GM18867 (cell line): ENCODE measurements at regions not wholly inside any gene's neighbourhood (a gene's known extent, or its start where the extent isn't known, plus 50 kb on each side); places are given as distances from the start of the nearest gene placed in this dataset.
"Not testable (repeated sequence)": the region's sequence is repeated elsewhere in the genome, so short reads cannot be mapped to it uniquely, and the experiment has no call there.

ENCODE experiments used
- ATAC-seq: cut with Tn5 transposase; IDR thresholded peaks from one replicate; pipeline ENCODE4 v1.9.1; 2021; ENCODE audit warnings: mild to moderate bottlenecking, moderate library complexity; ENCODE audit not compliant: unreplicated experiment

GRCh38 chr13:60720590-60720989, 323.6 kb downstream of the TDRD3 start:
- no peak for ATAC-seq

DNA sequence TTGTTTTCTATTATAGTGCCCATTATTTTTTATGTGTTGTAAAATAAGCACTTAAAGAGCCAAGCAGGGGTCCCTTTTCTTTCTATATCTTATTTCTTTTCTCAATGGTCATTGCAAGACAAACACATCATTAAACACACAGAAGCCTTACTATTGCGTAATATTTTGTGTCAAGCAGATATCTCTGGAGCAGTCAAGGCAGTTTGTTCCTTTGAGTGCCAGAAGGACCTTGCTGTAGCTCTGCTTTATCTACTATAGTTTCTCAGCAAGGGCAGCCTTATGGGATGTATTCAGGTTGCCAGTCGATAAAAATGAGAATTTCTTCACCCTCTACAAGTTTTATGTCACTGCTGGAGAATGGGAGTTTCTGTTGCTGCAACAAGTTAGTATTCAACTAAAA, 319.3 kb downstream of the TDRD3 start:
- ATAC-seq, result no peak

DNA sequence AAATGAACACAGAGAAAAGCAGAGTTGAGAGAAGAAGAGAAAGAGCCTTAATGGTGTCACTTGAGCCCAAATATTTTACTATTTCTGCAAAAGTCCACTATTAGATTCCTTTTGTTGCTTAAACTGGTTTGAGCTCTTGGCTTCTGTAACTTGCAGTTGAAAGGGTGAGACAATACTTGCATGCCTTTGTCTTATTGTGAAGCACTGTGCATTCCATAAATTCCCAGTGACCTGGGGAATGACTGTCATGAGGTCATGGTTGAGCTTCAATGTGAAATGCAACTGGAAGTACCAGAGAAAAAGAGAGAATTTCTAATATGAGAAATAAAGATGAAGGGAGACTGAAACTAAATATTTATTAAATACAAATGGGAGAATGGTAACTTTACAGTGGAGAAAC, 310.9 kb downstream of the TDRD3 start:
- ATAC-seq, result no peak

DNA sequence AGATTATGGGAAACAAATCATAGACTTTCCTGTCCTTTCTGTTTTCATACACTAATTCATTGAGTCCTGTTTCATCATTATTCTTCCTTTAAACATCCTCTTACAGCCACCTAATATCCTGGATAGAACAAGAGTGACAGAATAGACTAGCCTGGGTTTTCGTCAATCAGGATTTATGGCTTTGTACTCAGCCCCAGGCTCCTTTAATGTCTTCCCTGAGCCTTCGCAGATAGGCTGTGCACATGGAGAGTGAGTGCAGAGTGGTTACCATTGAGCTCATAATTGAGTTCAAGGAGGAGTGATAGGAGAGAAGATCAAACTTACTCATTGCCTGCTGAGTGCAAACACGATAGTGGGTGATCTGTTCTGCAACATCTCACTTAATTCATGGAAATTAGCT, 304.9 kb downstream of the TDRD3 start:
- no peak for ATAC-seq

GRCh38 chr13:60700994-60701393, 304.0 kb downstream of the TDRD3 start:
- no peak for ATAC-seq

DNA sequence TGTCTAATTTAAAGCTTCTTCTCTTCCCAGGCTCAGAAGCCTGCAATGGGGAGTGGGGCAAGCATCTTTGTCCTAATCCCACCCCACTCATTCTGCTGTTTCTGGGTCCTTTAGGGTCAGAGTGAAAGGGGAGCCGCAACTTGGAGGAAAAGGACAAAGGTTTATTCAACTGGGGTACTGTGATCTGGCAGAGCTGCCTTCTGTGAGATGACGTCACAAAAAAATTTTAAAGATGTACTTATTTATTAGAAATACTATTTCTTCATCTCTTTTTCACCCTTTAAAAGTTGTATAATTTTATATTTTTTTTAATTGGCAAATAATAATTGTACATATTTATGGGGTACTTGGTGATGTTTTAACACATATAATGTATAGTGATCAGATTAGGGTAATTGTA, 302.6 kb downstream of the TDRD3 start:
- no peak for ATAC-seq

GRCh38 chr13:60696602-60697001, 299.6 kb downstream of the TDRD3 start:
- ATAC-seq, result no peak

DNA sequence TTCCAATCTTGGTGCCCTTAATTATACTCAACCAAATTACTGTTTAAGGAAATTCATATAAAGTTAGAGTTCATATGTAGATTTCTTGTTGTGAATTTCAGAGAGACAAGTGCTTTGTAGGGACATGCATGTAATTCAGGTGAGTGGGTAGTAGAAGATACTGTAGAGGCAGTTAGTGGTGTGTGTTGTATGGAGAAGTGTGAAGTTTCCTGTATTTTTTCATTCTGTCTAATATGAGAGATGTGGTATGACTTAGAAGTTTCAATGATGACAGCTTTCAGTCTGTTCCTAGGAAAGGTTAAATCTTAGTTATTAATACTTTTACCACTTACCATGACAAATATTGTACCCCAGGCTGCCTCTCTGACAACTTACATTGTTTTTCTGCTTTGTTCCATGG, 294.2 kb downstream of the TDRD3 start:
- no peak for ATAC-seq

DNA sequence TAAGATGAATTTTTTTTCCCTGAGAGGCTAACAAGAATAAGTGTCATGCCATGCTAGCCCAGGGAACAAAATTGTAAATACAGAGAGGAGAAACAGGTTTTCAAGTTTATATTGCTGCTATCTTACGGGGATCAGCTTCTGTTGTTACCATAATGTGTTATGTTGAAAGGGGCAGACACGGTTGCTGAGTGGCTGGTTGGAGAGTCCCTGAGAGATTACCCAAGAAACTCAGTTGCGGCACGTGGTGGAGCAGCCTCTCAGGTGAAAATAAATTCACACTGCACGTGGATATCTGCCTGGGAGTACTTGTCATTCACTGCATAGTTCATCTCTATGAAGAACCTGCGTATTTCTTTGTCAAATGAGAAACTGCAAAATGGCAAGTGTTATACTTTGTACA, 293.6 kb downstream of the TDRD3 start:
- no peak for ATAC-seq

- ATAC-seq, result peak; percentile 72
Measured at GRCh38 chr13:60689571-60689970, 292.6 kb downstream of the TDRD3 start.

- no peak for ATAC-seq
Measured at GRCh38 chr13:60689076-60689475, 292.1 kb downstream of the TDRD3 start.

- ATAC-seq, result no peak
Measured at GRCh38 chr13:60679928-60680694, 283.1 kb downstream of the TDRD3 start.

GRCh38 chr13:60679131-60679530, 282.1 kb downstream of the TDRD3 start:
- ATAC-seq, result no peak

DNA sequence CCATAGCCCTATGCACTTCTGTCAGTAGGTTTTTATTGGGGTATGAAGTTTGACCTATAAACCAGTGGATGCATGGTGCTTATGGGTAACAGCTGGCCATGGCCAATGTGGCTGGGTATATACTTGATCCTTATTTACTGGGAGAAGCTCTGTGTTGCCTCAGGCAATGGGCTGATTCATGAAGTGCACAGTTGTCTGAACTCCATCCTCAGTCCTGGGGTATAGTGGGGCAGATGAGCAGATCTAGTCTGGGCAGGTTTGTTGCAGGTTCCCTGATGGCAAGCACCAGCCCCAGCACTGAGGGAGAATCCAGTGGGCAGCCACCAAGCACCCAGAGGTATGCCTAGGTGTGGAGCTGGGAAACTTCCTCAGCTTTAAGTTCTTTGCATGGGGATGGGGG, 274.4 kb downstream of the TDRD3 start:
- ATAC-seq, result no peak

- ATAC-seq, result no peak
Measured at GRCh38 chr13:60663788-60664187, 266.8 kb downstream of the TDRD3 start.

GRCh38 chr13:60662595-60662994, 265.6 kb downstream of the TDRD3 start:
- peak; percentile 38 for ATAC-seq

DNA sequence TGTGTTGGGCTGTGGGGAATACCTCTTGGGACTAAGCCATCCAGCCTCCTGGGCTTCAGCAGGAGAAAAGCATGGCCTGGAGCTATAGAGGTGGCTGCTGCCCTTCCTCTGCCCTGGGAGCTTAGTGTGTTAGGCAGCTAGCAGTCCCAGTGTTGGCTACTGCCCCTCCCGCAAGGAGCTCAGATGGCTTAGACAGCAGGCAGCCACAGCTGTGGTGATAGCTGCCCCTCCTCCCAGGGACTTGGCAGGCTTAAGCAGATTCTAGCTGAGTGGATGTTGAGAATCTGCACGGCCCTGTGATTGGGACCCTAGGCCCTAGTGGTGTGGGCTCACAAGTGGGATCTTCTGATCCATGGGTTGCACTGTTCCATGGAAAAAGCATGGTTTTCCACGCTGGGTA, 264.5 kb downstream of the TDRD3 start:
- no peak for ATAC-seq

- not testable (repeated sequence) for ATAC-seq
Measured at GRCh38 chr13:60657586-60657985, 260.6 kb downstream of the TDRD3 start.

DNA sequence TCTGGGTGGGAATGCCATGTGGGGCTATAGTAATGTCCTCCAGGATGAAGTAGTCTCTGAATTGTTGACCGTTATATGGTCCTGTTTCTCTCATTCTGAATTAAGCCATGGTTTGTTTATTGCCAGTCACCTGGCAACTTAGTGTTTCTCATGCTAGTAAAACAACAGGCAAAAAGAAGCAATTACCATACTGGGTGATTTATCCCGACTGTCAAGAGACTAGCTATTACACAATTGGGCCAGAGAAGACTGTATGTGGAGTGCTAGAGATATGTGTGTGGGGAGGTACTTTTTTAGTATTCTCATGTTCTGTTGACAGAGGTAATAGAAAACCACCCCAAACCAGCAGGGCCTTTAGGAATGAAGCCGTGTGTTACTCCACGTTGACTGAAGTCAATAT, 258.2 kb downstream of the TDRD3 start:
- ATAC-seq, result no peak

DNA sequence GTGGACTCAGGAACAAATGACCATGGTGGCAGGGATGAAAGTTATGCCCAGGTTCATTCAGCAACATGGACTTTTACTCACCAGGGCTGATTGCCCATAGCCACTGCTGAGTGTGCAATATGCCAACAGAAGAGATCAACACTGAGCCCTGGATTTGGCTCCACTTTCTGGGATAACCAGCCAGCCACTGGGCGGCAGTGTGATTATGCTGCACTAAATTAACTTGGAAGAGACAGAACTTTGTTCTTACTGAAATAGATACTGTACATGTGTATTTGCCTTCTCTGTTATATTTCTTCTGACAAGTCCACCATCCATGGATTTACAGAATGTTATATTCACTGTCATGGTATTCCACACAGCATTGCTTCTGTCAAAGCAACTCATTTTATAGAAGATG, 257.4 kb downstream of the TDRD3 start:
- no peak for ATAC-seq

DNA sequence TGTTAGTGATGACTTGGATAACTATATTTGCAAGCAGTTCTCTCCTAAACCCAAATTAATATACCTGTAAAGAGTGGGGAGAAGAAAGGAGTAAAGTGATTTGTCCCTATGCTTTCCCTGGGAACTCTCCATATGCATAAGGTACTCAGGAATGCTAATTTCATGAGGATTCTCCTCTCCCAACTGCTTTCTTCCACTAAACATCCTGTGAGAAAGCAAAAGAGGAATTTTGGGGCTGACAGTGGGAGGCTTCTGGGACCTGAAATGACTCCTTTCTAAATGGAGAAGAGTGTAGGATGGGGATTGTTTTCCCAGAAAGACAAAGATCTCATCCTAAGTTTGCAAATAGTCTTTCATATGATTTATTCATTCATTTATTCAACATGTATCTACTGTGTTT, 250.5 kb downstream of the TDRD3 start:
- ATAC-seq, result no peak

DNA sequence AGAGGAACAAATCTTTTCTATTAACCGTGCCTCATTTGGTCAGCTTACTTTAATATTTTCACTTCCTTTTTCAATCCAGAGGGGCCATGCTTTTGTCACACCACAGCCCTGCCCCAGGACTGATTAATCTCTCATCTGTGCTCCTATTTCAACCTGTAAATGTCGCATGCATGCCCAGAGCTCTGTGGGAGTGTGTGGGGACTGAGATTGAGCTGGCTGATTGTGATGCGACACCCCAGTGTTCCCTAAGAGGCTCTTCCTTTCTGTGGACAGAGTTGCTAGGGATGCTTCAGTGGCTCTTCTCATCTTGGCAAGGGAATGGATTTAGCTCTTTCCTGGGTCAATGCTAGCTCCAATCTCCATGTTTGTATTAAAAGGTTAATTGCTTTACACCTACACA, 249.6 kb downstream of the TDRD3 start:
- ATAC-seq, result no peak

DNA sequence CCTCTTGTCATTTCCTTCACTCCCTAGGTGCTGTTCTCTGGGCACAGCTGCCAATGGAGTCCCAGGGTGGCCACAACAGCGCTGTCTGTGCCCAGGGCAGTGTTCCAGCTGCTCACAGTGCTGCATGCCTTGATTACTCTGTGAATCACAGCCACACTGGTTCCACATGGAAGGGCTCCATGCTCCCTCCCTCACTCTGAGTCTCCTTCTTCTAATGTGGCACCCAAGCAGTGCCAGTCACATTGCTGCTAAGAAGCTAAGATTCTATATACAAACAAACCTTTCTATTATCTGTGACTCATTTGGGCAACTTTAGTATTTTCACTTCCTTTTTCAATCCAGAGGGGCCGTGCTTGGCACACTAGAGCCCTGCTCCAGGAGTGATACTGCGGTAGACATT, 248.7 kb downstream of the TDRD3 start:
- ATAC-seq, result peak; percentile 78
